B cell (primary cell): ENCODE measurements at regions not wholly inside any gene's neighbourhood (a gene's known extent, or its start where the extent isn't known, plus 50 kb on each side); places are given as distances from the start of the nearest gene placed in this dataset.

Experiments used
- ATAC-seq: fragments of 200-7000 bp; cut with Tn5 transposase; one replicate; pipeline ENCODE4 v1.10.0; 2021; ENCODE audit warnings: low read depth, mild to moderate bottlenecking, moderate number of reproducible peaks, moderate library complexity
- CTCF ChIA-PET: fragments of 350-600 bp; sonication (Branson Sonifier 250); formaldehyde crosslinking; loops from one replicate; lab custom pipeline; 2021; ENCODE audit warnings: antibody characterized with exemption, inconsistent platforms; lab: Charles Lee
- POLR2A ChIA-PET: fragments of 350-600 bp; sonication (Branson Sonifier 250); formaldehyde crosslinking; loops from one replicate; lab custom pipeline; 2021; ENCODE audit warnings: antibody characterized with exemption; lab: Charles Lee
- DNase-seq: peaks from one replicate; pipeline ENCODE4 v3.0.0; 2013
- H2AFZ ChIP-seq: 2 replicates; pipeline ENCODE4 v1.6.1; 2012; ENCODE audit warnings: mild to moderate bottlenecking, low read depth, low read length; ENCODE audit not compliant: insufficient read depth, poor library complexity, severe bottlenecking
- H3K27ac ChIP-seq, 2 donors: 1 replicate in 1 of 2; 2 replicates in 1 of 2; pipeline ENCODE4 v1.5.1; 2012 to 2013; ENCODE audit warnings: low read length in 2 of 2, mild to moderate bottlenecking in 2 of 2, moderate library complexity in 1 of 2
- H3K27me3 ChIP-seq, 4 experiments: fragments of 200-600 bp in 1 of 4; sonication (generic) in 1 of 4; replicated peaks in 1 of 4; 1 replicate in 2 of 4; 2 replicates in 2 of 4; pipeline versions ENCODE4 v1.6.1 to v1.7.0; 2013 to 2016; ENCODE audit warnings: low read length in 3 of 4, mild to moderate bottlenecking in 2 of 4, mixed read lengths in 1 of 4, moderate library complexity in 1 of 4; ENCODE audit not compliant: insufficient read depth in 4 of 4, control insufficient read depth in 3 of 4; ENCODE audit errors: control extremely low read depth in 1 of 4
- H3K36me3 ChIP-seq, 2 experiments: replicated peaks in 1 of 2; 1 replicate in 1 of 2; 2 replicates in 1 of 2; pipeline versions ENCODE4 v1.6.1 to v1.7.1; 2013; ENCODE audit warnings: low read length in 1 of 2; ENCODE audit not compliant: insufficient read depth in 2 of 2, control insufficient read depth in 1 of 2; ENCODE audit errors: control extremely low read depth in 1 of 2, extremely low read depth in 1 of 2
- H3K4me1 ChIP-seq, 2 donors: fragments of 200-600 bp in 1 of 2; sonication (generic) in 1 of 2; 1 replicate in 1 of 2; 2 replicates in 1 of 2; pipeline versions ENCODE4 v1.5.1 to v1.6.1; 2013 to 2017; ENCODE audit warnings: low read length in 2 of 2; ENCODE audit not compliant: control insufficient read depth in 2 of 2, insufficient read depth in 2 of 2
- H3K4me2 ChIP-seq: replicated peaks from 2 replicates; pipeline ENCODE3; 2012; ENCODE audit warnings: mild to moderate bottlenecking, low read depth, low read length; ENCODE audit not compliant: poor library complexity, severe bottlenecking
- H3K4me3 ChIP-seq, 5 experiments: fragments of 200-600 bp in 1 of 5; sonication (generic) in 1 of 5; 1 replicate in 3 of 5; 2 replicates in 2 of 5; pipeline versions ENCODE4 v1.5.1 to v1.7.0; 2011 to 2016; ENCODE audit warnings: low read length in 4 of 5, mild to moderate bottlenecking in 4 of 5, low read depth in 2 of 5, control low read depth in 1 of 5, moderate library complexity in 1 of 5; ENCODE audit not compliant: insufficient read depth in 1 of 5; ENCODE audit errors: control extremely low read depth in 1 of 5, extremely low read depth in 1 of 5
- H3K79me2 ChIP-seq: fragments of 200-600 bp; sonication (generic); one replicate; pipeline ENCODE4 v1.6.0; 2016; ENCODE audit warnings: low read length; ENCODE audit not compliant: control insufficient read depth, insufficient read depth
- H3K9ac ChIP-seq: fragments of 200-600 bp; sonication (generic); 2 replicates; pipeline ENCODE4 v1.6.1; 2017; ENCODE audit warnings: mild to moderate bottlenecking, low read length, moderate library complexity
- H3K9me3 ChIP-seq, 3 donors: one replicate each; pipeline versions ENCODE4 v1.6.1 to v1.7.1; 2013; ENCODE audit warnings: low read length in 2 of 3; ENCODE audit not compliant: control insufficient read depth in 2 of 3, insufficient read depth in 1 of 3; ENCODE audit errors: control extremely low read depth in 1 of 3
- H4K20me1 ChIP-seq: 2 replicates; pipeline ENCODE4 v1.6.0; 2012; ENCODE audit warnings: mild to moderate bottlenecking, low read length; ENCODE audit not compliant: insufficient read depth, control insufficient read depth, poor library complexity, severe bottlenecking
- H3K27ac Mint-ChIP-seq: one replicate; pipeline ENCODE4 v1.8.0; 2021; ENCODE audit warnings: mixed read lengths
- H3K27me3 Mint-ChIP-seq: one replicate; pipeline ENCODE4 v1.8.0; 2021; ENCODE audit warnings: mixed read lengths
- H3K4me1 Mint-ChIP-seq: one replicate; pipeline ENCODE4 v1.8.0; 2021; ENCODE audit warnings: mixed read lengths
- H3K4me3 Mint-ChIP-seq: one replicate; pipeline ENCODE4 v1.8.0; 2021; ENCODE audit warnings: mixed read lengths
- H3K9me3 Mint-ChIP-seq: one replicate; pipeline ENCODE4 v1.8.0; 2022; ENCODE audit warnings: mixed read lengths; ENCODE audit not compliant: insufficient read depth
- CTCF ChIP-seq: fragments of 200-600 bp; IDR thresholded peaks from one replicate; pipeline ENCODE4 v1.8.0; 2022; ENCODE audit warnings: antibody characterized with exemption, mild to moderate bottlenecking
- EZH2 ChIP-seq: IDR thresholded peaks from 2 replicates; pipeline ENCODE4 v1.6.1; 2012; ENCODE audit warnings: borderline replicate concordance, low read depth, mild to moderate bottlenecking, moderate library complexity, low read length; ENCODE audit not compliant: insufficient read depth, poor library complexity, severe bottlenecking
- WGBS: methylation state at CpG from one replicate; pipeline ENCODE4 v1.1.5; 2013; ENCODE audit warnings: missing lambda C conversion rate; ENCODE audit not compliant: insufficient coverage; 5-methylcytosine and 5-hydroxymethylcytosine counted together
- intact Hi-C: fragments of 100-400 bp; cut with micrococcal nuclease; formaldehyde crosslinking; loops from one replicate; pipeline ENCODE4 v1.10.0; 2022

- H3K27ac ChIP-seq: no peak overlapping the region
- no peaks in the 10 kb centered on the region for H3K27me3 ChIP-seq
- no peaks in the 10 kb centered on the region for H4K20me1 ChIP-seq
- no peak overlapping the region for H3K4me3 ChIP-seq
- ATAC-seq: no peak
- H2AFZ ChIP-seq: no peak overlapping the region
- no peaks in the 10 kb centered on the region for H3K4me1 ChIP-seq
- no peak overlapping the region for H3K4me2 ChIP-seq
- WGBS: 67% methylated on average over 1 of the region's 2 CpGs
- Mint-ChIP-seq H3K9me3 (no peaks in the 10 kb centered on the region), H3K27ac (no peak overlapping the region), H3K4me1 (no peaks in the 10 kb centered on the region), H3K4me3 (no peak overlapping the region), H3K27me3 (peaks cover 7% of the 10 kb centered on the region)
- H3K36me3 ChIP-seq: no peaks in the 10 kb centered on the region
- intact Hi-C loops: no loop called here
- CTCF ChIA-PET: no interaction called here
- POLR2A ChIA-PET: no interaction called here
- no peaks in the 10 kb centered on the region for H3K79me2 ChIP-seq
- no peaks in the 10 kb centered on the region for H3K9me3 ChIP-seq
- H3K9ac ChIP-seq: no peak overlapping the region
- TF ChIP-seq EZH2 (no peak), CTCF (no peak)
- no peak for DNase-seq
These were observed 221.3 kb downstream of the GPAT3 start for GRCh38 chr4:83757121-83757621.

GRCh38 chr4:83753260-83753659, 217.4 kb downstream of the GPAT3 start:
- Histone ChIP-seq H3K27ac (no peak overlapping the region), H3K4me2 (no peak overlapping the region), H3K79me2 (no peaks in the 10 kb centered on the region), H3K9me3 (no peaks in the 10 kb centered on the region), H2AFZ (no peak overlapping the region), H3K9ac (no peak overlapping the region), H3K4me3 (no peak overlapping the region), H3K27me3 (no peaks in the 10 kb centered on the region), H3K4me1 (no peaks in the 10 kb centered on the region), H4K20me1 (no peaks in the 10 kb centered on the region), H3K36me3 (no peaks in the 10 kb centered on the region)
- ATAC-seq: no peak
- POLR2A ChIA-PET: no interaction called here
- DNase-seq: no peak
- WGBS: no CpG with 5 or more reads among the region's 2 CpGs
- Mint-ChIP-seq H3K4me1 (no peaks in the 10 kb centered on the region), H3K27me3 (peaks cover 4% of the 10 kb centered on the region), H3K27ac (no peak overlapping the region), H3K9me3 (no peaks in the 10 kb centered on the region), H3K4me3 (no peak overlapping the region)
- intact Hi-C loops: no loop called here
- TF ChIP-seq EZH2 (no peak), CTCF (no peak)
- CTCF ChIA-PET: no interaction called here
